Heart right ventricle (tissue), 16 donors: ENCODE measurements at regions not wholly inside any gene's neighbourhood (a gene's known extent, or its start where the extent isn't known, plus 50 kb on each side); places are given as distances from the start of the nearest gene placed in this dataset.

ENCODE experiments used
- ATAC-seq, 8 donors: fragments of 200-7000 bp; cut with Tn5 transposase; one replicate each; pipeline ENCODE4 v1.9.1; 2020; ENCODE audit warnings: mild to moderate bottlenecking in 8 of 8, moderate library complexity in 8 of 8, moderate number of reproducible peaks in 1 of 8
- DNase-seq, 2 donors: peaks; one replicate each; pipeline ENCODE4 v3.0.0-alpha.2; 2020
- H3K27ac ChIP-seq, 10 donors: fragments of 200-600 bp; sonication (generic) in 2 of 10; one replicate each; pipeline versions ENCODE4 v1.5.0 to v1.8.0; 2020 to 2022; ENCODE audit warnings: mild to moderate bottlenecking in 3 of 10
- H3K27me3 ChIP-seq, 7 donors: fragments of 200-600 bp; one replicate each; pipeline ENCODE4 v1.8.0; 2021 to 2022; ENCODE audit warnings: mild to moderate bottlenecking in 2 of 7
- H3K36me3 ChIP-seq, 9 donors: fragments of 200-600 bp; sonication (generic) in 1 of 9; one replicate each; pipeline versions ENCODE4 v1.5.0 to v1.8.0; 2020 to 2022; ENCODE audit warnings: mild to moderate bottlenecking in 2 of 9
- H3K4me1 ChIP-seq, 9 donors: fragments of 200-600 bp; sonication (generic) in 1 of 9; one replicate each; pipeline versions ENCODE4 v1.5.0 to v1.8.0; 2020 to 2022; ENCODE audit warnings: mild to moderate bottlenecking in 4 of 9
- H3K4me3 ChIP-seq, 10 donors: fragments of 200-600 bp; sonication (generic) in 2 of 10; one replicate each; pipeline versions ENCODE4 v1.5.0 to v1.8.0; 2020 to 2022; ENCODE audit warnings: mild to moderate bottlenecking in 7 of 10, moderate library complexity in 2 of 10
- H3K9me3 ChIP-seq, 11 donors: fragments of 200-600 bp in 10 of 11; sonication (generic) in 2 of 11; one replicate each; pipeline versions ENCODE4 v1.5.0 to v1.8.0; 2013 to 2022; ENCODE audit warnings: mild to moderate bottlenecking in 2 of 11, control low read depth in 1 of 11, moderate library complexity in 1 of 11
- CTCF ChIP-seq, 9 donors: fragments of 200-600 bp; sonication (generic) in 2 of 9; IDR thresholded peaks; one replicate each; pipeline versions ENCODE4 v1.5.0 to v1.8.0; 2021 to 2022; ENCODE audit warnings: antibody characterized with exemption in 9 of 9, mild to moderate bottlenecking in 5 of 9, moderate library complexity in 1 of 9
- WGBS, 2 donors: extraction: QIAGEN DNeasy Blood & Tissue Kit; methylation state at CpG; one replicate each; pipeline ENCODE4 v1.1.7; 2013; ENCODE audit warnings: inconsistent platforms in 1 of 2; 5-methylcytosine and 5-hydroxymethylcytosine counted together
- intact Hi-C, 10 donors: fragments of 100-400 bp; cut with DNase I; formaldehyde crosslinking; loops; one replicate each; pipeline versions ENCODE4 v1.11.1 to v1.14.2; 2022
- donor health status: Arrhythmogenic right ventricular cardiomyopathy.
- donor health status: ischemic (EF 13 %, LVEDD 7.1; RV severe dilation, severe dysfunction).
- donor health status: healthy with polysubstance abuse.
- donor health status: DM: no; HTN: yes; CAD: no.
- donor health status: DM: no; HTN: no; CAD: no.
- donor health status: ischemic (EF 25% LVEDD 6.9; RV normal size, moderate dysfunction).
- donor health status: ischemic (EF 25% LVEDD 5.7; RV mildly dilated, moderate dysfunction).
- donor health status: healthy.
- donor health status: DM: yes; HTN: yes; CAD: no.
- donor health status: Ischemic cardiomyopathy.
- donor health status: ischemic (EF 35%, LVEDD 5.7; RV mildly dilated, moderate dysfunction).
- donor health status: nonischemic (EF 11% LVEDD 7.7; RV severe dilation, severe dysfunction).
- donor health status: DM: yes; HTN: yes; CAD: no.
- donor health status: PGD.
- donor health status: ischemic (EF 29% LVEDD 5.4; RV normal size, mild dysfunction).
- donor health status: nonischemic (EF 23%, LVEDD 6.1; RV moderate dilation, normal function).

DNA sequence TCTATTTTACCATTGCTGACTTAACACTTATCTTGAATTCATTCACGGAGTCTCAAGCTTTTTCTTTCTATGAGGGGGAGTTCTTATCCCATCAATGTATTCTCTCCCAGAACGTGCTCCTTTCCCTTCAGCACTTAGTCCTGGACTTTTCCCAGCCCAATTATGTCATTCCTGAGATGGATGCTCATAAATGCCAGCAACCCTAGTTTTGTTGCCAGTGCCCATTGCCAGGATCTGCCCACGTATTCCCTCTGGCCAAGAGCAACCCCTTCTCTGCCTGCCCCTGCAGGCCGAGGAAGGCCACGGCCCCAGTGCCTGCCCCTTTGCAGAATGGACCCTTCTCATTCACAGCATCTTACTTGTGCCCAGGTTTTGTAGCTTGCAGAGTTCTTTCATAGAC, 67.4 kb upstream of the PPP1R3C start:
- Histone ChIP-seq H3K4me1 (no peaks in the 10 kb centered on the region), H3K27me3 (no peaks in the 10 kb centered on the region), H3K9me3 (peaks cover 0 to 5% (median 0%) of the 10 kb centered on the region in 11 donors), H3K4me3 (no peak overlapping the region), H3K27ac (no peak overlapping the region), H3K36me3 (no peaks in the 10 kb centered on the region)
- DNase-seq (no peak), ATAC-seq (no peak)
- WGBS, 2 donors = 70 to 77% methylated on average over 5 of the region's 5 CpGs
- no peak for TF ChIP-seq CTCF (IDR thresholded peaks at IDR 0.05)
- intact Hi-C loops = no loop called here

GRCh38 chr10:91698258-91698657, 65.4 kb upstream of the PPP1R3C start:
- no peaks in the 10 kb centered on the region for H3K4me1 ChIP-seq
- no peaks in the 10 kb centered on the region for H3K27me3 ChIP-seq
- WGBS, 2 donors = 96% methylated on average over 3 of the region's 3 CpGs
- no peak for DNase-seq
- H3K27ac ChIP-seq = no peak overlapping the region
- TF ChIP-seq CTCF (IDR thresholded peaks at IDR 0.05) = no peak
- H3K9me3 ChIP-seq = peaks cover 0 to 5% (median 0%) of the 10 kb centered on the region in 11 donors
- no peak for ATAC-seq
- H3K4me3 ChIP-seq = no peak overlapping the region
- intact Hi-C loops = no loop called here
- no peaks in the 10 kb centered on the region for H3K36me3 ChIP-seq

GRCh38 chr10:91694170-91694794, 61.4 kb upstream of the PPP1R3C start:
- H3K9me3 ChIP-seq = peaks cover 0 to 5% (median 0%) of the 10 kb centered on the region in 11 donors
- intact Hi-C loops = loop anchor here in 1 of 10 donors (5.0 kb wide), 1 partner anchor 57 kb away; no protein-coding TSS in a partner anchor
- DNase-seq = no peak
- H3K4me3 ChIP-seq = no peak overlapping the region
- H3K27me3 ChIP-seq = no peaks in the 10 kb centered on the region
- peaks cover 0 to 11% (median 0%) of the 10 kb centered on the region in 9 donors for H3K4me1 ChIP-seq
- 68 to 75% methylated on average over 3 of the region's 3 CpGs for WGBS, 2 donors
- no peaks in the 10 kb centered on the region for H3K36me3 ChIP-seq
- no peak overlapping the region for H3K27ac ChIP-seq
- ATAC-seq = peak in 1 of 8 donors; percentile 50
- peak; percentile 27 to 72 (median 63) for TF ChIP-seq CTCF (IDR thresholded peaks at IDR 0.05)

DNA sequence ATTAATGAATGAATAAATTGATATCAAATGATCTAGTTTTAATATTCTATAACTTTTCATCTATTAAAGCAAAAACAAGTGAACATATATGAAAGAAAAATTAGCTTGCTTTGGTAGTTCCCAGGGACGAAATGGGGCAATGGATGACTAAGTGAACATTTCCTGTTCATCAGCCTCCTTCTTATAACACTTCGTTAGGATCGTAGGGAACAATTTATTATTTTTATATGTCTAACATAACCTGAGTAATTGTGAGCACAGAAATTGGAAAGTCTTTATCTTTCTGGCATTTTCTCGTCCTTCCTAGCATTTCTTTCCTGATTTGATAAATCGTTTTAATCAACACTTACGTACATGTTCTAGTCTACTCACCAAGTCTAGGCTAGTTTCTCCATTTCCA, 59.1 kb upstream of the PPP1R3C start:
- ATAC-seq (no peak), DNase-seq (no peak)
- Histone ChIP-seq H3K27me3 (no peaks in the 10 kb centered on the region), H3K9me3 (peaks cover 0 to 5% (median 0%) of the 10 kb centered on the region in 11 donors), H3K4me1 (peaks cover 0 to 13% (median 0%) of the 10 kb centered on the region in 9 donors), H3K36me3 (no peaks in the 10 kb centered on the region), H3K4me3 (no peak overlapping the region), H3K27ac (no peak overlapping the region)
- no peak for TF ChIP-seq CTCF (IDR thresholded peaks at IDR 0.05)
- intact Hi-C loops = loop anchor here in 1 of 10 donors (5.0 kb wide), 1 partner anchor 55 kb away; no protein-coding TSS in a partner anchor
- WGBS, 2 donors = 85 to 93% methylated on average over 6 of the region's 6 CpGs
